Fibroblast of lung (primary cell): ENCODE measurements at regions not wholly inside any gene's neighbourhood (a gene's known extent, or its start where the extent isn't known, plus 50 kb on each side); places are given as distances from the start of the nearest gene placed in this dataset.

Experiments used
- CTCF ChIP-seq, 2 donors: IDR thresholded peaks in 1 of 2; conservative IDR thresholded peaks in 1 of 2; 1 replicate in 1 of 2; 2 replicates in 1 of 2; pipeline ENCODE4 v1.5.1; 2011 to 2012; ENCODE audit warnings: low read length in 2 of 2, control low read depth in 1 of 2, inconsistent platforms in 1 of 2, low read depth in 1 of 2, mild to moderate bottlenecking in 1 of 2
- EZH2 ChIP-seq: IDR thresholded peaks from 2 replicates; pipeline ENCODE4 v1.5.1; 2012; ENCODE audit warnings: low read length, control low read depth, mild to moderate bottlenecking; ENCODE audit errors: missing control alignments

GRCh38 chr14:86539361-86540070 is 1009.6 kb downstream of the FLRT2 start:
- TF ChIP-seq CTCF (conservative IDR thresholded peaks at IDR 0.05 in 1 of 2, IDR thresholded peaks at IDR 0.05 in 1 of 2; ENCODE audit: low read depth in 1 of 2, low read length in 2 of 2) (no peak), EZH2 (no peak)
